ENCODE measurements at regions not wholly inside any gene's neighbourhood (a gene's known extent, or its start where the extent isn't known, plus 50 kb on each side); places are given as distances from the start of the nearest gene placed in this dataset.

DNA sequence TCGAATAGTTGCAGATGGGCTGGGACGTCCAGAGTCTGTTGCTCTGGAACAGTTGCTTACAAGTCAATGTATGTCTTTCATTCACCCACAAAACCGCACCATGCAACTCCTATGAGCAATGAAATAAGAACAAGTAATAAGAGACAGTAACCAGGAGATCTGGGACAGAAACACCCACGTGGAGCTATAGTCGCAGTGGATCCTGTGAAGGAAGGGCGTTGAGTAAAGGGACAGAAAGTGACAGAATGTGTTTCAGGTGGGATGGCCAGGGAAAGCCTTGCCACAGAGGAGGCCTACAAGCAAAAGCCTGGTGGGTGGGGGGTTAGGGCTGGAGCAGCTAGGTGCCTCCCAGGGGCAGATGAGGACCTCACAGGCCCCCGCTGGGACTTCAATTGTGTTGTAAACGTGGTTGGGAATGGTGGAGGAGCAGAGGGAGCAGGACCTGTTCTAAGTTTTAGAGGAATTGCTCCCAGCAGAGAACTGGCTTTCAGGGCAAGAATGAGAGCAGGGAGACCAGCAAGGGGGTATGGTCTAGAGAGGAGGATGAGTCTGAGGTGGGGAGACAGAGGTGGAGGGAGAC, 86.7 kb upstream of the FZD10 start:
- TF ChIP-seq, protein P1, sequence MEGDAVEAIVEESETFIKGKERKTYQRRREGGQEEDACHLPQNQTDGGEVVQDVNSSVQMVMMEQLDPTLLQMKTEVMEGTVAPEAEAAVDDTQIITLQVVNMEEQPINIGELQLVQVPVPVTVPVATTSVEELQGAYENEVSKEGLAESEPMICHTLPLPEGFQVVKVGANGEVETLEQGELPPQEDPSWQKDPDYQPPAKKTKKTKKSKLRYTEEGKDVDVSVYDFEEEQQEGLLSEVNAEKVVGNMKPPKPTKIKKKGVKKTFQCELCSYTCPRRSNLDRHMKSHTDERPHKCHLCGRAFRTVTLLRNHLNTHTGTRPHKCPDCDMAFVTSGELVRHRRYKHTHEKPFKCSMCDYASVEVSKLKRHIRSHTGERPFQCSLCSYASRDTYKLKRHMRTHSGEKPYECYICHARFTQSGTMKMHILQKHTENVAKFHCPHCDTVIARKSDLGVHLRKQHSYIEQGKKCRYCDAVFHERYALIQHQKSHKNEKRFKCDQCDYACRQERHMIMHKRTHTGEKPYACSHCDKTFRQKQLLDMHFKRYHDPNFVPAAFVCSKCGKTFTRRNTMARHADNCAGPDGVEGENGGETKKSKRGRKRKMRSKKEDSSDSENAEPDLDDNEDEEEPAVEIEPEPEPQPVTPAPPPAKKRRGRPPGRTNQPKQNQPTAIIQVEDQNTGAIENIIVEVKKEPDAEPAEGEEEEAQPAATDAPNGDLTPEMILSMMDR (IDR thresholded peaks at IDR 0.05; ENCODE audit: low read depth, low read length), result no peak
- TF ChIP-seq, protein P2, sequence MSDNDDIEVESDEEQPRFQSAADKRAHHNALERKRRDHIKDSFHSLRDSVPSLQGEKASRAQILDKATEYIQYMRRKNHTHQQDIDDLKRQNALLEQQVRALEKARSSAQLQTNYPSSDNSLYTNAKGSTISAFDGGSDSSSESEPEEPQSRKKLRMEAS (IDR thresholded peaks at IDR 0.05; ENCODE audit: low read depth, low read length), result no peak
- TF ChIP-seq MYC (IDR thresholded peaks at IDR 0.05; ENCODE audit: low read depth, low read length), result no peak
